Left lung (tissue), 4 donors: ENCODE measurements at regions not wholly inside any gene's neighbourhood (a gene's known extent, or its start where the extent isn't known, plus 50 kb on each side); places are given as distances from the start of the nearest gene placed in this dataset.

ENCODE experiments used
- ATAC-seq: fragments of 200-7000 bp; cut with Tn5 transposase; one replicate; pipeline ENCODE4 v1.9.1; 2020; ENCODE audit warnings: moderate library complexity
- DNase-seq, 4 donors: peaks; one replicate each; pipeline ENCODE4 v3.0.0-alpha.2; 2013 to 2020
- H3K27ac ChIP-seq, 2 donors: fragments of 200-600 bp; sonication (generic) in 1 of 2; one replicate each; pipeline versions ENCODE4 v1.5.0 to v1.8.0; 2020 to 2021
- H3K27me3 ChIP-seq, 2 donors: fragments of 200-600 bp; sonication (generic) in 1 of 2; one replicate each; pipeline versions ENCODE4 v1.5.0 to v1.8.0; 2020 to 2021
- H3K36me3 ChIP-seq, 2 donors: fragments of 200-600 bp; sonication (generic) in 1 of 2; one replicate each; pipeline versions ENCODE4 v1.5.0 to v1.8.0; 2020 to 2021
- H3K4me1 ChIP-seq, 2 donors: fragments of 200-600 bp; one replicate each; pipeline ENCODE4 v1.8.0; 2021
- H3K4me3 ChIP-seq, 2 donors: fragments of 200-600 bp; sonication (generic) in 1 of 2; one replicate each; pipeline versions ENCODE4 v1.5.0 to v1.8.0; 2020 to 2021; ENCODE audit warnings: mild to moderate bottlenecking in 1 of 2
- H3K9me3 ChIP-seq, 2 donors: fragments of 200-600 bp; sonication (generic) in 1 of 2; one replicate each; pipeline versions ENCODE4 v1.5.0 to v1.8.0; 2020 to 2021
- intact Hi-C, 2 donors: fragments of 100-400 bp; cut with DNase I; formaldehyde crosslinking; loops; one replicate each; pipeline versions ENCODE4 v1.11.2 to v1.14.2; 2022
- TF ChIP-seq, protein P1 (sequence below), 2 donors: fragments of 200-600 bp; sonication (generic) in 1 of 2; IDR thresholded peaks; one replicate each; pipeline versions ENCODE4 v1.5.0 to v1.8.0; 2021; ENCODE audit warnings: antibody characterized with exemption in 2 of 2
- donor health status: DM: no; HTN: yes; CAD: no.
- donor health status: DM: no; HTN: no; CAD: no.

DNA sequence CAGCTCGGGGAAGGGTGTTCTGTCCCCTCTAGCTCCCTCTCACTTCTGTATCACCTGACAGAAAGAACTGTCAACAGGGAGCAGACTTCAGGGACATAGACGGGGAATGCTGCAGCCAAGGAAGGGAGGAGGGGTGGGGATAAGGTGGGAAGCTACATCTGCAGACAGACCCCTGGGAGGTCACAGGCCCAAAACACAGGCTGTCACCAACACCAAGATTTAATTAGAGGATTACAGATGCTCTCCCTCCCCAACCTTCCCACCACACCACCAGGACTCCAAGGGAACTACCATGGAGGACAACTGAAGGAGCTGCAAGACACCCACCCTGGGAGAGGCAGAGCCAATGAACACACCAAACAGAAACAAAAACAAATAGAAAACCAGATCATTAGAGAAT lies 425.2 kb upstream of the VSTM2A start:
- no peaks in the 10 kb centered on the region for H3K36me3 ChIP-seq
- no peaks in the 10 kb centered on the region for H3K4me1 ChIP-seq
- no peak for DNase-seq
- intact Hi-C loops, result no loop called here
- no peaks in the 10 kb centered on the region for H3K27me3 ChIP-seq
- TF ChIP-seq, protein P1, sequence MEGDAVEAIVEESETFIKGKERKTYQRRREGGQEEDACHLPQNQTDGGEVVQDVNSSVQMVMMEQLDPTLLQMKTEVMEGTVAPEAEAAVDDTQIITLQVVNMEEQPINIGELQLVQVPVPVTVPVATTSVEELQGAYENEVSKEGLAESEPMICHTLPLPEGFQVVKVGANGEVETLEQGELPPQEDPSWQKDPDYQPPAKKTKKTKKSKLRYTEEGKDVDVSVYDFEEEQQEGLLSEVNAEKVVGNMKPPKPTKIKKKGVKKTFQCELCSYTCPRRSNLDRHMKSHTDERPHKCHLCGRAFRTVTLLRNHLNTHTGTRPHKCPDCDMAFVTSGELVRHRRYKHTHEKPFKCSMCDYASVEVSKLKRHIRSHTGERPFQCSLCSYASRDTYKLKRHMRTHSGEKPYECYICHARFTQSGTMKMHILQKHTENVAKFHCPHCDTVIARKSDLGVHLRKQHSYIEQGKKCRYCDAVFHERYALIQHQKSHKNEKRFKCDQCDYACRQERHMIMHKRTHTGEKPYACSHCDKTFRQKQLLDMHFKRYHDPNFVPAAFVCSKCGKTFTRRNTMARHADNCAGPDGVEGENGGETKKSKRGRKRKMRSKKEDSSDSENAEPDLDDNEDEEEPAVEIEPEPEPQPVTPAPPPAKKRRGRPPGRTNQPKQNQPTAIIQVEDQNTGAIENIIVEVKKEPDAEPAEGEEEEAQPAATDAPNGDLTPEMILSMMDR (IDR thresholded peaks at IDR 0.05), result no peak
- no peak overlapping the region for H3K4me3 ChIP-seq
- ATAC-seq, result no peak
- H3K27ac ChIP-seq, result no peak overlapping the region
- H3K9me3 ChIP-seq, result no peaks in the 10 kb centered on the region

DNA sequence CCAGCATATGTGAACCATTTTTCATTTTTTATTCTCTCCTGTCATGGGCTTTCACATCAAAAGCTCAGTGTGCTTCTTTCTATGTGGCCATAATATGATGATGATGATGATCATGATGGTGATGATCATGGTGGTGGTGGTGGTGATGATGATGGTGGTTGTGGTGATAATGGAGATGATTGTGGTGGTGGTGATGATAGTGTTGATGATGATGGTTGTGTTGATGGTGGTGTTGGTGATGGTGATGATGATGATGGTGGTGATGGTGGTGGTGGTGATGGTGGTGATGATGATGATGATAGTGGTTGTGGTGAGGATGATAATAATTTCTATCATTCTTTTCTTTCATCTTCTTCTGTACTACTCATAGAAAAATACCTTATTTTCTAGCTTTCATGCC lies 413.1 kb upstream of the VSTM2A start:
- no peak overlapping the region for H3K4me3 ChIP-seq
- TF ChIP-seq, protein P1 (IDR thresholded peaks at IDR 0.05), result no peak

DNA sequence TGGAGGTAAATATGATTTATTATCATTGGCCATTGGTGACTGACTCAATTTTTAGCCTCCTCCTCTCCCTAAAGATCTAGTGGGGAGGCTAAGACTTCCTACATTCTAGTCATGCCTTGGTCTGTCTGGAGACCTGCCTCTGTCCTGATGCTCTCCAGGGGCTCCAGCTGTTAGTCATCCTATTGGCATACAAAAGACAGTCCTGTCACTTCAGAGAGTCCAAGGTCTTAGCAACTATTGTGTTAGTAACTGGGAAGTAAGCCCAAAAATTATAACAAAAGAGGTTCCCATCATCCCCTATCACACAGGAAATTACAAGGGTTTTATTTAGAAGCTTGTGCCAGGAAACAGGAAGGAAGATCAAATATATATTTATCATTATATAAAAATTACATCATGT lies 400.6 kb upstream of the VSTM2A start:
- no peaks in the 10 kb centered on the region for H3K27me3 ChIP-seq
- DNase-seq (no peak), ATAC-seq (no peak)
- intact Hi-C loops, result no loop called here
- no peaks in the 10 kb centered on the region for H3K4me1 ChIP-seq
- TF ChIP-seq, protein P1 (IDR thresholded peaks at IDR 0.05), result no peak
- no peaks in the 10 kb centered on the region for H3K36me3 ChIP-seq
- H3K9me3 ChIP-seq, result peaks cover 0 to 33% of the 10 kb centered on the region in 2 donors
- no peak overlapping the region for H3K4me3 ChIP-seq
- H3K27ac ChIP-seq, result no peak overlapping the region

More for the DNA sequence above, 413.1 kb upstream of the VSTM2A start:
- Histone ChIP-seq H3K27me3 (no peaks in the 10 kb centered on the region), H3K9me3 (peaks cover 0 to 34% of the 10 kb centered on the region in 2 donors), H3K4me1 (no peaks in the 10 kb centered on the region), H3K27ac (no peak overlapping the region), H3K36me3 (no peaks in the 10 kb centered on the region)
- ATAC-seq, result no peak
- no peak for DNase-seq
- intact Hi-C loops, result no loop called here

DNA sequence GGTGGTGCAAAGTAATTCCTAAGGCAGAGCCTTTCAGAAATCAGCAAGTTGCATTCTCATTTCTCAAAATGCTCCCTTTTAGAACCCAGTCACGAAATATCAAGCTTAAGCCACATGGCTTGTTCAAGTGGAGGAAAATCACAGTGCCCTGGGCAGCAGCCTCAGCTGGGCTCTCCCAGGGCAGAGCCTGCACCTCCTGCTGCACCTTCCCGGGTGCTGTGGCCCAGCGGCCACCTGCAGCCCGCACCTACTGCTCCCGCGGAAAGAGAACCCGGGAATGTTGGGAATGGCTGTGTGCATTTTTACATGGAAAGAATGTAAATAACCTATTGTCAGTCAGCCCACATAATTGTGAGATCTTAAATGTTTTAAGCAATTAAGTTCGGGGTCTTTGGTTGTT lies 396.5 kb upstream of the VSTM2A start:
- intact Hi-C loops, result no loop called here
- peaks cover 0 to 24% of the 10 kb centered on the region in 2 donors for H3K9me3 ChIP-seq
- ATAC-seq (no peak), DNase-seq (no peak)
- no peak overlapping the region for H3K4me3 ChIP-seq
- H3K36me3 ChIP-seq, result no peaks in the 10 kb centered on the region
- TF ChIP-seq, protein P1 (IDR thresholded peaks at IDR 0.05), result no peak
- H3K27ac ChIP-seq, result no peak overlapping the region
- H3K27me3 ChIP-seq, result no peaks in the 10 kb centered on the region
- no peaks in the 10 kb centered on the region for H3K4me1 ChIP-seq

DNA sequence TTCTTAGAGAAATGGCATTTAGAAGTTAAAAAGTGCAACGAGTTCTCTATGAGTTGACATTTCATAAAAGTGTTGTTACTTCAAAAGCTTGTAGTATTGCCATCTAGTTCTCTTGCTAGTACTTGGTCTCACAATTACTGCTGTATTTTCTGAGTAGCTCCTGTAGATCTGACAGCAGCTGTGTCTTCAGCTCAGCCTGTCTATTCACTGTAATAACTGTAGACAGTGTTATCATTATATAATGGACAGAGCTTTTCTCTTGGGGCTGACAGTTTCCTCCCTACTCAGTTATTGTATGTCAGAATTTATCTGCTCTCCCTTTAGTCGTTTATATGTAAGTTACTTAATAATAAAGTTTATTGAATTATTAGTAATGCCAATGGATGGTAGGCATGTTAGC lies 388.7 kb upstream of the VSTM2A start:
- H3K4me1 ChIP-seq, result no peaks in the 10 kb centered on the region
- TF ChIP-seq, protein P1 (IDR thresholded peaks at IDR 0.05), result no peak
- ATAC-seq, result no peak
- no peak overlapping the region for H3K4me3 ChIP-seq
- H3K27me3 ChIP-seq, result no peaks in the 10 kb centered on the region
- peaks cover 0 to 3% of the 10 kb centered on the region in 2 donors for H3K9me3 ChIP-seq
- H3K27ac ChIP-seq, result no peak overlapping the region
- no peaks in the 10 kb centered on the region for H3K36me3 ChIP-seq
- no peak for DNase-seq
- intact Hi-C loops, result no loop called here
